HEK293 (cell line): ENCODE measurements at regions not wholly inside any gene's neighbourhood (a gene's known extent, or its start where the extent isn't known, plus 50 kb on each side); places are given as distances from the start of the nearest gene placed in this dataset.

Experiments
- CTCF ChIA-PET: fragments of 350-600 bp; formaldehyde crosslinking; extraction: SDS; loops from one replicate; lab custom pipeline; 2021; ENCODE audit warnings: antibody characterized with exemption; lab: Yijun Ruan, JAX
- POLR2A ChIA-PET: fragments of 300-600 bp; formaldehyde crosslinking; extraction: SDS; loops from one replicate; lab custom pipeline; 2020; ENCODE audit warnings: antibody characterized with exemption, inconsistent platforms; lab: Yijun Ruan, JAX
- H3K27ac ChIP-seq: fragments of 200-500 bp; sonication (Bioruptor generic); 2 replicates; pipeline ENCODE4 v1.5.1; 2014; ENCODE audit warnings: low read depth, low read length, control low read depth, inconsistent platforms; ENCODE audit errors: extremely low read depth
- H3K36me3 ChIP-seq, 2 experiments: fragments of 200-500 bp in 1 of 2; sonication (Bioruptor generic) in 1 of 2; 1 replicate in 1 of 2; 2 replicates in 1 of 2; pipeline ENCODE4 v1.5.1; 2014 to 2017; ENCODE audit warnings: inconsistent platforms in 2 of 2, low read length in 2 of 2; ENCODE audit not compliant: control insufficient read depth in 2 of 2, insufficient read depth in 1 of 2
- H3K4me1 ChIP-seq: fragments of 200-500 bp; sonication (Bioruptor generic); 2 replicates; pipeline ENCODE4 v1.5.1; 2014; ENCODE audit warnings: mild to moderate bottlenecking, low read length, inconsistent platforms; ENCODE audit not compliant: control insufficient read depth, insufficient read depth
- H3K4me3 ChIP-seq: 2 replicates; pipeline ENCODE4 v1.5.1; 2011; ENCODE audit warnings: low read depth, mild to moderate bottlenecking, control low read depth, low read length, moderate library complexity
- H3K9me3 ChIP-seq: fragments of 200-500 bp; sonication (Bioruptor generic); 2 replicates; pipeline ENCODE4 v1.5.1; 2014; ENCODE audit warnings: low read depth, low read length, inconsistent platforms; ENCODE audit not compliant: control insufficient read depth, insufficient read depth
- GLIS1 ChIP-seq: fragments of 450-650 bp; formaldehyde crosslinking; IDR thresholded peaks from 2 replicates; pipeline ENCODE4 v1.5.1; 2016; ENCODE audit warnings: missing biosample characterization, missing genetic modification characterization
- OSR2 ChIP-seq: fragments of 450-650 bp; formaldehyde crosslinking; IDR thresholded peaks from 2 replicates; pipeline ENCODE4 v1.5.1; 2016; ENCODE audit warnings: missing biosample characterization, missing genetic modification characterization
- SALL2 ChIP-seq: fragments of 450-650 bp; formaldehyde crosslinking; IDR thresholded peaks from 2 replicates; pipeline ENCODE4 v1.5.0; 2017; ENCODE audit warnings: missing biosample characterization, mild to moderate bottlenecking, missing genetic modification characterization, borderline replicate concordance
- SP3 ChIP-seq: fragments of 450-650 bp; formaldehyde crosslinking; IDR thresholded peaks from 2 replicates; pipeline ENCODE4 v1.5.1; 2016; ENCODE audit warnings: missing biosample characterization, missing genetic modification characterization
- ZBTB20 ChIP-seq: fragments of 450-650 bp; formaldehyde crosslinking; IDR thresholded peaks from 2 replicates; pipeline ENCODE4 v1.5.1; 2016; ENCODE audit warnings: missing biosample characterization, missing genetic modification characterization
- ZEB2 ChIP-seq: fragments of 450-650 bp; formaldehyde crosslinking; IDR thresholded peaks from 2 replicates; pipeline ENCODE4 v1.5.1; 2016; ENCODE audit warnings: missing biosample characterization, missing genetic modification characterization
- ZFP41 ChIP-seq: fragments of 450-650 bp; formaldehyde crosslinking; IDR thresholded peaks from 2 replicates; pipeline ENCODE4 v1.5.1; 2016; ENCODE audit warnings: missing biosample characterization, missing genetic modification characterization, borderline replicate concordance
- ZNF112 ChIP-seq: fragments of 450-650 bp; formaldehyde crosslinking; IDR thresholded peaks from 2 replicates; pipeline ENCODE4 v1.5.0; 2017; ENCODE audit warnings: missing biosample characterization, missing genetic modification characterization
- ZNF174 ChIP-seq: fragments of 450-650 bp; formaldehyde crosslinking; IDR thresholded peaks from 2 replicates; pipeline ENCODE4 v1.5.0; 2017; ENCODE audit warnings: missing biosample characterization, mild to moderate bottlenecking, missing genetic modification characterization
- ZNF202 ChIP-seq: fragments of 450-650 bp; formaldehyde crosslinking; IDR thresholded peaks from 2 replicates; pipeline ENCODE4 v1.5.1; 2016; ENCODE audit warnings: missing biosample characterization, missing genetic modification characterization, borderline replicate concordance
- ZNF211 ChIP-seq: fragments of 450-650 bp; formaldehyde crosslinking; IDR thresholded peaks from 2 replicates; pipeline ENCODE4 v1.5.1; 2016; ENCODE audit warnings: low read depth, missing biosample characterization, missing genetic modification characterization
- ZNF37A ChIP-seq: fragments of 450-650 bp; IDR thresholded peaks from 2 replicates; pipeline ENCODE4 v1.5.1; 2018; ENCODE audit warnings: missing biosample characterization, missing genetic modification characterization
- ZNF623 ChIP-seq: fragments of 450-650 bp; formaldehyde crosslinking; IDR thresholded peaks from 2 replicates; pipeline ENCODE4 v1.5.1; 2016; ENCODE audit warnings: missing biosample characterization, missing genetic modification characterization
- ZNF654 ChIP-seq: fragments of 450-650 bp; formaldehyde crosslinking; IDR thresholded peaks from 2 replicates; pipeline ENCODE4 v1.5.1; 2016; ENCODE audit warnings: low read depth, missing biosample characterization, missing genetic modification characterization
- ZNF768 ChIP-seq: fragments of 450-650 bp; formaldehyde crosslinking; IDR thresholded peaks from 2 replicates; pipeline ENCODE4 v1.5.1; 2018; ENCODE audit warnings: missing biosample characterization, mild to moderate bottlenecking, missing genetic modification characterization
- TF ChIP-seq, protein P1 (sequence below): fragments of 450-650 bp; formaldehyde crosslinking; conservative IDR thresholded peaks from 2 replicates; pipeline ENCODE4 v1.5.1; 2016; ENCODE audit warnings: low read depth, missing biosample characterization, missing genetic modification characterization
- TF ChIP-seq, protein P2 (sequence below): fragments of 450-650 bp; formaldehyde crosslinking; IDR thresholded peaks from 2 replicates; pipeline ENCODE4 v1.5.1; 2016; ENCODE audit warnings: missing biosample characterization, missing genetic modification characterization
- TF ChIP-seq, protein P3 (sequence below): fragments of 450-650 bp; formaldehyde crosslinking; IDR thresholded peaks from 2 replicates; pipeline ENCODE4 v1.5.1; 2016; ENCODE audit warnings: missing biosample characterization, missing genetic modification characterization
- TF ChIP-seq, protein P4 (sequence below): fragments of 450-650 bp; formaldehyde crosslinking; IDR thresholded peaks from 2 replicates; pipeline ENCODE4 v1.5.1; 2017; ENCODE audit warnings: missing biosample characterization, missing genetic modification characterization

DNA sequence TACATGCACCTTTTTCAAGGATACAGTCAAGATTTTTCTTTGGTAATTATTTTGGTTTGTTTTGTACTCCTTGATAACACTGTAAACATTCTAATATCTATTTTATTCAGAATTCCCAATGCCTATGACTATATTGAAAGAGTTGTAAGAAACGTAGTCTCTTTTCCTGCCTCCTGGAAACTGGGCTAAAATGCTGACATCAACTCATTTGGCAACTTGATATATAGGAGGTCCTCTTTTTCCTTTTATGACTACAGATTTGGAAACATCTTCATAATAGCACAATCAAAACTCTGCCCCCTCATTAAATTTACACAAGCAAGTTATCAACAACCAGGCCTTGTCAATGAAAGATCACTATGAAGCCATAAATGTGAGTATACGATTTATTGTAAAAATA, 422.3 kb upstream of the PCDH15 start (continued):
- TF ChIP-seq, protein P1, sequence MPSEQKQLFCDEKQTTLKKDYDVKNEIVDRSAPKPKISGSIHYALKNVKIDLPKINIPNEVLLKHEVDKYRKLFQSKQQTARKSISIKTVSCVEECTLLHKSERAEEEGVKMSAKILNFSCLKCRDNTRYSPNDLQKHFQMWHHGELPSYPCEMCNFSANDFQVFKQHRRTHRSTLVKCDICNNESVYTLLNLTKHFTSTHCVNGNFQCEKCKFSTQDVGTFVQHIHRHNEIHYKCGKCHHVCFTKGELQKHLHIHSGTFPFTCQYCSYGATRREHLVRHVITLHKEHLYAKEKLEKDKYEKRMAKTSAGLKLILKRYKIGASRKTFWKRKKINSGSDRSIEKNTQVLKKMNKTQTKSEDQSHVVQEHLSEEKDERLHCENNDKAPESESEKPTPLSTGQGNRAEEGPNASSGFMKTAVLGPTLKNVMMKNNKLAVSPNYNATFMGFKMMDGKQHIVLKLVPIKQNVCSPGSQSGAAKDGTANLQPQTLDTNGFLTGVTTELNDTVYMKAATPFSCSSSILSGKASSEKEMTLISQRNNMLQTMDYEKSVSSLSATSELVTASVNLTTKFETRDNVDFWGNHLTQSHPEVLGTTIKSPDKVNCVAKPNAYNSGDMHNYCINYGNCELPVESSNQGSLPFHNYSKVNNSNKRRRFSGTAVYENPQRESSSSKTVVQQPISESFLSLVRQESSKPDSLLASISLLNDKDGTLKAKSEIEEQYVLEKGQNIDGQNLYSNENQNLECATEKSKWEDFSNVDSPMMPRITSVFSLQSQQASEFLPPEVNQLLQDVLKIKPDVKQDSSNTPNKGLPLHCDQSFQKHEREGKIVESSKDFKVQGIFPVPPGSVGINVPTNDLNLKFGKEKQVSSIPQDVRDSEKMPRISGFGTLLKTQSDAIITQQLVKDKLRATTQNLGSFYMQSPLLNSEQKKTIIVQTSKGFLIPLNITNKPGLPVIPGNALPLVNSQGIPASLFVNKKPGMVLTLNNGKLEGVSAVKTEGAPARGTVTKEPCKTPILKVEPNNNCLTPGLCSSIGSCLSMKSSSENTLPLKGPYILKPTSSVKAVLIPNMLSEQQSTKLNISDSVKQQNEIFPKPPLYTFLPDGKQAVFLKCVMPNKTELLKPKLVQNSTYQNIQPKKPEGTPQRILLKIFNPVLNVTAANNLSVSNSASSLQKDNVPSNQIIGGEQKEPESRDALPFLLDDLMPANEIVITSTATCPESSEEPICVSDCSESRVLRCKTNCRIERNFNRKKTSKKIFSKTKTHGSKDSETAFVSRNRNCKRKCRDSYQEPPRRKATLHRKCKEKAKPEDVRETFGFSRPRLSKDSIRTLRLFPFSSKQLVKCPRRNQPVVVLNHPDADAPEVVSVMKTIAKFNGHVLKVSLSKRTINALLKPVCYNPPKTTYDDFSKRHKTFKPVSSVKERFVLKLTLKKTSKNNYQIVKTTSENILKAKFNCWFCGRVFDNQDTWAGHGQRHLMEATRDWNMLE (tag by site-specific recombination): no peak
- TF ChIP-seq ZNF112 (tag by site-specific recombination) (no peak), ZNF768 (tag by site-specific recombination) (no peak), ZNF202 (no peak), ZNF623 (tag by site-specific recombination) (no peak)
- TF ChIP-seq, all 188 proteins: peak for 0

DNA sequence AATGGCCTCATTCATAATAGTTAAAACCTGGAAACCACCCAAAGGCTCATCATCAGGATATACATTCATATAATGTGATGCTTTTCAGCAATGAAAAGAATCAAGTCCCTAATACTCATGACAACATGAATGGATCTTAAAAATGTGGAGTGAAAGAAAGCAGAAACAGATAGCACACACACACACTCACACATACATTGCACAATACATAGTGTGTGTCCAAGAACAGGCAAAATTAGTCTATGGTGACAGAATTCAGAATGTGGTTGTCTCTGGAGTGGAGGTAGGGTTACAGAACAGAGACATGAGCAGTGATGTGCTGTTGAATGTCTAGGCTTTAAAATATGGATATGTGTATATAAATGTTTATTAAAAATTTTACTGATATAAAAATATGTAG, 419.9 kb upstream of the PCDH15 start:
- ChIA-PET CTCF (no interaction called here), POLR2A (no interaction called here)
- Histone ChIP-seq H3K9me3 (no peaks in the 10 kb centered on the region), H3K27ac (no peak overlapping the region), H3K4me1 (no peaks in the 10 kb centered on the region), H3K4me3 (no peak overlapping the region), H3K36me3 (no peaks in the 10 kb centered on the region)
- no peak for TF ChIP-seq ZNF174 (tag by site-specific recombination)
- TF ChIP-seq OSR2: no peak
- TF ChIP-seq ZNF654: no peak
- TF ChIP-seq, protein P2, sequence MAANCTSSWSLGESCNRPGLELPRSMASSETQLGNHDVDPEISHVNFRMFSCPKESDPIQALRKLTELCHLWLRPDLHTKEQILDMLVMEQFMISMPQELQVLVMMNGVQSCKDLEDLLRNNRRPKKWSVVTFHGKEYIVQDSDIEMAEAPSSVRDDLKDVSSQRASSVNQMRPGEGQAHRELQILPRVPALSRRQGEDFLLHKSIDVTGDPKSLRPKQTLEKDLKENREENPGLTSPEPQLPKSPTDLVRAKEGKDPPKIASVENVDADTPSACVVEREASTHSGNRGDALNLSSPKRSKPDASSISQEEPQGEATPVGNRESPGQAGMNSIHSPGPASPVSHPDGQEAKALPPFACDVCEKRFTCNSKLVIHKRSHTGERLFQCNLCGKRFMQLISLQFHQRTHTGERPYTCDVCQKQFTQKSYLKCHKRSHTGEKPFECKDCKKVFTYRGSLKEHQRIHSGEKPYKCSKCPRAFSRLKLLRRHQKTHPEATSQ (tag by site-specific recombination): no peak
- no peak for TF ChIP-seq ZNF37A (tag by site-specific recombination)
- no peak for TF ChIP-seq ZBTB20
- TF ChIP-seq SP3 (tag by site-specific recombination): no peak
- no peak for TF ChIP-seq ZEB2 (tag by site-specific recombination)
- no peak for TF ChIP-seq ZNF202
- TF ChIP-seq GLIS1 (tag by site-specific recombination): no peak
- TF ChIP-seq ZFP41 (tag by site-specific recombination): no peak
- TF ChIP-seq, protein P3, sequence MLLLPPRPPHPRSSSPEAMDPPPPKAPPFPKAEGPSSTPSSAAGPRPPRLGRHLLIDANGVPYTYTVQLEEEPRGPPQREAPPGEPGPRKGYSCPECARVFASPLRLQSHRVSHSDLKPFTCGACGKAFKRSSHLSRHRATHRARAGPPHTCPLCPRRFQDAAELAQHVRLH: no peak
- TF ChIP-seq ZNF211 (tag by site-specific recombination): no peak
- no peak for TF ChIP-seq SALL2 (tag by site-specific recombination)
- TF ChIP-seq, protein P4, sequence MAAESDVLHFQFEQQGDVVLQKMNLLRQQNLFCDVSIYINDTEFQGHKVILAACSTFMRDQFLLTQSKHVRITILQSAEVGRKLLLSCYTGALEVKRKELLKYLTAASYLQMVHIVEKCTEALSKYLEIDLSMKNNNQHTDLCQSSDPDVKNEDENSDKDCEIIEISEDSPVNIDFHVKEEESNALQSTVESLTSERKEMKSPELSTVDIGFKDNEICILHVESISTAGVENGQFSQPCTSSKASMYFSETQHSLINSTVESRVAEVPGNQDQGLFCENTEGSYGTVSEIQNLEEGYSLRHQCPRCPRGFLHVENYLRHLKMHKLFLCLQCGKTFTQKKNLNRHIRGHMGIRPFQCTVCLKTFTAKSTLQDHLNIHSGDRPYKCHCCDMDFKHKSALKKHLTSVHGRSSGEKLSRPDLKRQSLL (tag by site-specific recombination): no peak
